ENCODE measurements at regions not wholly inside any gene's neighbourhood (a gene's known extent, or its start where the extent isn't known, plus 50 kb on each side); places are given as distances from the start of the nearest gene placed in this dataset.

GRCh38 chr10:3691482-3691881 is 93.5 kb downstream of the KLF6 start:
- no peak for FAIRE-seq

- FAIRE-seq = no peak
Measured at GRCh38 chr10:3689871-3690510, 95.0 kb downstream of the KLF6 start.

GRCh38 chr10:3687510-3688081 is 97.4 kb downstream of the KLF6 start:
- FAIRE-seq = no peak

GRCh38 chr10:3685384-3685783 is 99.6 kb downstream of the KLF6 start:
- no peak for FAIRE-seq

- no peak for FAIRE-seq
Measured at GRCh38 chr10:3684891-3685290, 100.1 kb downstream of the KLF6 start.

- no peak for FAIRE-seq
Measured at GRCh38 chr10:3683560-3683959, 101.4 kb downstream of the KLF6 start.

- no peak for FAIRE-seq
Measured at GRCh38 chr10:3682745-3683144, 102.3 kb downstream of the KLF6 start.

- FAIRE-seq = no peak
Measured at GRCh38 chr10:3681642-3682554, 103.1 kb downstream of the KLF6 start.

- FAIRE-seq = no peak
Measured at GRCh38 chr10:3679950-3680629, 104.9 kb downstream of the KLF6 start.

GRCh38 chr10:3678629-3679227 is 106.3 kb downstream of the KLF6 start:
- FAIRE-seq = no peak

GRCh38 chr10:3676564-3676963 is 108.4 kb downstream of the KLF6 start:
- no peak for FAIRE-seq

GRCh38 chr10:3672220-3672619 is 112.8 kb downstream of the KLF6 start:
- FAIRE-seq = no peak

- no peak for FAIRE-seq
Measured at GRCh38 chr10:3671386-3671955, 113.5 kb downstream of the KLF6 start.

GRCh38 chr10:3668966-3669330 is 116.1 kb downstream of the KLF6 start:
- no peak for FAIRE-seq

- no peak for FAIRE-seq
Measured at GRCh38 chr10:3668276-3668965, 116.6 kb downstream of the KLF6 start.

GRCh38 chr10:3666525-3667302 is 118.3 kb downstream of the KLF6 start:
- FAIRE-seq = no peak

GRCh38 chr10:3665316-3665908 is 119.6 kb downstream of the KLF6 start:
- FAIRE-seq = no peak

- no peak for FAIRE-seq
Measured at GRCh38 chr10:3662775-3663174, 122.2 kb downstream of the KLF6 start.

GRCh38 chr10:3661271-3661670 is 123.7 kb downstream of the KLF6 start:
- FAIRE-seq = no peak

- FAIRE-seq = no peak
Measured at GRCh38 chr10:3660753-3661152, 124.3 kb downstream of the KLF6 start.
